ENCODE measurements at regions not wholly inside any gene's neighbourhood (a gene's known extent, or its start where the extent isn't known, plus 50 kb on each side); places are given as distances from the start of the nearest gene placed in this dataset.

DNA sequence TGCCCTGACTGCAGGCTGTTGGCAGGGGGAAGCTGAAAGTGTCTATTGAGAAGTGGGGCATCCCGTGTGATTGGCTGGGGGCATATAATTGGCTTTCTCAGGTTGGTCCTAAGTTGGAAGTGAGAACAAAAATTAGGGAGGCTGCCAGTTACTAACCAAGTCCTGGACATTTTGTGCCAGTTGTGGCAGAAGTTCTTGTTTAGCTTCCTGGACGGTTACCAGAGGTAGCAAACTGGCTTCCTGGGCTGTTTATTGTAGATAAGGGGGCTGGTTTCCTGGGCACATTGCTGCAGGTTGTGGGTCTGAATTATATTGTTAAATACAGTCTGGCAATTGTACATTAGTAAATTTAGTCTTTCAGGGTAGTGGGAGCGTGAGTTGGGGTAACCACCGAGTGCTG lies 50.6 kb upstream of the SLC2A12 start:
- TF ChIP-seq POLR2AphosphoS5 (IDR thresholded peaks at IDR 0.05; ENCODE audit: low read depth) (no peak), JUNB (IDR thresholded peaks at IDR 0.05; ENCODE audit: unreplicated experiment) (no peak), EZH2 (IDR thresholded peaks at IDR 0.05; ENCODE audit: low read depth, unreplicated experiment) (no peak), NANOG (IDR thresholded peaks at IDR 0.05; ENCODE audit: borderline replicate concordance) (no peak), EZH2phosphoT487 (IDR thresholded peaks at IDR 0.05; ENCODE audit: unreplicated experiment) (no peak)
- TF ChIP-seq, protein P1, sequence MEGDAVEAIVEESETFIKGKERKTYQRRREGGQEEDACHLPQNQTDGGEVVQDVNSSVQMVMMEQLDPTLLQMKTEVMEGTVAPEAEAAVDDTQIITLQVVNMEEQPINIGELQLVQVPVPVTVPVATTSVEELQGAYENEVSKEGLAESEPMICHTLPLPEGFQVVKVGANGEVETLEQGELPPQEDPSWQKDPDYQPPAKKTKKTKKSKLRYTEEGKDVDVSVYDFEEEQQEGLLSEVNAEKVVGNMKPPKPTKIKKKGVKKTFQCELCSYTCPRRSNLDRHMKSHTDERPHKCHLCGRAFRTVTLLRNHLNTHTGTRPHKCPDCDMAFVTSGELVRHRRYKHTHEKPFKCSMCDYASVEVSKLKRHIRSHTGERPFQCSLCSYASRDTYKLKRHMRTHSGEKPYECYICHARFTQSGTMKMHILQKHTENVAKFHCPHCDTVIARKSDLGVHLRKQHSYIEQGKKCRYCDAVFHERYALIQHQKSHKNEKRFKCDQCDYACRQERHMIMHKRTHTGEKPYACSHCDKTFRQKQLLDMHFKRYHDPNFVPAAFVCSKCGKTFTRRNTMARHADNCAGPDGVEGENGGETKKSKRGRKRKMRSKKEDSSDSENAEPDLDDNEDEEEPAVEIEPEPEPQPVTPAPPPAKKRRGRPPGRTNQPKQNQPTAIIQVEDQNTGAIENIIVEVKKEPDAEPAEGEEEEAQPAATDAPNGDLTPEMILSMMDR (conservative IDR thresholded peaks at IDR 0.05; ENCODE audit: low read depth in 2 of 2): no peak
